ENCODE measurements at regions not wholly inside any gene's neighbourhood (a gene's known extent, or its start where the extent isn't known, plus 50 kb on each side); places are given as distances from the start of the nearest gene placed in this dataset.
"Not testable (repeated sequence)": the region's sequence is repeated elsewhere in the genome, so short reads cannot be mapped to it uniquely, and the experiment has no call there.

GRCh38 chr15:77936567-77936966, 140.9 kb downstream of the TBC1D2B start:
- not testable (repeated sequence) for TF ChIP-seq SP1 (IDR thresholded peaks at IDR 0.05); ZNF384 (IDR thresholded peaks at IDR 0.05); FOXK2 (IDR thresholded peaks at IDR 0.05); SUZ12 (IDR thresholded peaks at IDR 0.05); FOXA1 (IDR thresholded peaks at IDR 0.05); TARDBP (IDR thresholded peaks at IDR 0.05); HDGF (IDR thresholded peaks at IDR 0.05; ENCODE audit: borderline replicate concordance); FOXM1 (IDR thresholded peaks at IDR 0.05; ENCODE audit: borderline replicate concordance); NFRKB (IDR thresholded peaks at IDR 0.05); BHLHE40 (IDR thresholded peaks at IDR 0.05; ENCODE audit: borderline replicate concordance); ARNT (IDR thresholded peaks at IDR 0.05); ELF4 (IDR thresholded peaks at IDR 0.05)

All from HEK293T (cell line).